ENCODE measurements at regions not wholly inside any gene's neighbourhood (a gene's known extent, or its start where the extent isn't known, plus 50 kb on each side); places are given as distances from the start of the nearest gene placed in this dataset.

GRCh38 chr19:28847468-28847867 is 365.5 kb downstream of the UQCRFS1 start:
- DNase-seq (ENCODE audit: low spot score): no peak

- DNase-seq (ENCODE audit: low spot score): no peak
Measured at GRCh38 chr19:28846094-28846812, 366.7 kb downstream of the UQCRFS1 start.

GRCh38 chr19:28843761-28844492 is 369.0 kb downstream of the UQCRFS1 start:
- no peak for DNase-seq (ENCODE audit: low spot score)

GRCh38 chr19:28841531-28841930 is 371.4 kb downstream of the UQCRFS1 start:
- no peak for DNase-seq (ENCODE audit: low spot score)

GRCh38 chr19:28840891-28841290 is 372.1 kb downstream of the UQCRFS1 start:
- DNase-seq (ENCODE audit: low spot score): no peak

- no peak for DNase-seq (ENCODE audit: low spot score)
Measured at GRCh38 chr19:28839455-28839854, 373.5 kb downstream of the UQCRFS1 start.

- no peak for DNase-seq (ENCODE audit: low spot score)
Measured at GRCh38 chr19:28838909-28839308, 374.0 kb downstream of the UQCRFS1 start.

- no peak for DNase-seq (ENCODE audit: low spot score)
Measured at GRCh38 chr19:28836421-28836820, 376.5 kb downstream of the UQCRFS1 start.

GRCh38 chr19:28834996-28835395 is 378.0 kb downstream of the UQCRFS1 start:
- DNase-seq (ENCODE audit: low spot score): no peak

- no peak for DNase-seq (ENCODE audit: low spot score)
Measured at GRCh38 chr19:28831462-28831861, 381.5 kb downstream of the UQCRFS1 start.

- no peak for DNase-seq (ENCODE audit: low spot score)
Measured at GRCh38 chr19:28829762-28830161, 383.2 kb downstream of the UQCRFS1 start.

- DNase-seq (ENCODE audit: low spot score): no peak
Measured at GRCh38 chr19:28829359-28829758, 383.6 kb downstream of the UQCRFS1 start.

- DNase-seq (ENCODE audit: low spot score): no peak
Measured at GRCh38 chr19:28828276-28828870, 384.6 kb downstream of the UQCRFS1 start.

- no peak for DNase-seq (ENCODE audit: low spot score)
Measured at GRCh38 chr19:28827382-28827781, 385.6 kb downstream of the UQCRFS1 start.

GRCh38 chr19:28823338-28823961 is 389.5 kb downstream of the UQCRFS1 start:
- DNase-seq (ENCODE audit: low spot score): no peak

- no peak for DNase-seq (ENCODE audit: low spot score)
Measured at GRCh38 chr19:28820289-28820688, 392.7 kb downstream of the UQCRFS1 start.

GRCh38 chr19:28815257-28815656 is 397.7 kb downstream of the UQCRFS1 start:
- DNase-seq (ENCODE audit: low spot score): no peak

GRCh38 chr19:28794301-28794700 is 418.6 kb downstream of the UQCRFS1 start:
- DNase-seq (ENCODE audit: low spot score): no peak

- DNase-seq (ENCODE audit: low spot score): no peak
Measured at GRCh38 chr19:28793391-28794168, 419.4 kb downstream of the UQCRFS1 start.

GRCh38 chr19:28785971-28786370 is 427.0 kb downstream of the UQCRFS1 start:
- DNase-seq (ENCODE audit: low spot score): no peak

GRCh38 chr19:28764066-28764465 is 448.9 kb downstream of the UQCRFS1 start:
- DNase-seq (ENCODE audit: low spot score): no peak

- no peak for DNase-seq (ENCODE audit: low spot score)
Measured at GRCh38 chr19:28746478-28746877, 466.5 kb downstream of the UQCRFS1 start.

Data from HT-29 (cell line).